HFF-Myc (cell line): ENCODE measurements at regions not wholly inside any gene's neighbourhood (a gene's known extent, or its start where the extent isn't known, plus 50 kb on each side); places are given as distances from the start of the nearest gene placed in this dataset.
"Not testable (repeated sequence)": the region's sequence is repeated elsewhere in the genome, so short reads cannot be mapped to it uniquely, and the experiment has no call there.

ENCODE experiments used
- DNase-seq: peaks from one replicate; pipeline ENCODE4 v3.0.0-alpha.2; 2011; ENCODE audit warnings: low read depth; ENCODE audit errors: extremely low read depth
- H3K4me3 ChIP-seq: replicated peaks from 2 replicates; pipeline ENCODE4 v1.5.1; 2011; ENCODE audit warnings: low read depth, mild to moderate bottlenecking, control low read depth, low read length
- CTCF ChIP-seq: IDR thresholded peaks from 2 replicates; pipeline ENCODE4 v1.5.1; 2012; ENCODE audit warnings: mild to moderate bottlenecking, low read depth, low read length, control low read depth; ENCODE audit errors: missing control alignments

- no peak for TF ChIP-seq CTCF
- DNase-seq = no peak
- no peak overlapping the region for H3K4me3 ChIP-seq
Measured at GRCh38 chr17:33572615-33573014, 279.5 kb upstream of the ASIC2 start.

GRCh38 chr17:33574942-33575445, 281.9 kb upstream of the ASIC2 start:
- no peak for DNase-seq

GRCh38 chr17:33579740-33580139, 286.6 kb upstream of the ASIC2 start:
- H3K4me3 ChIP-seq, DNase-seq: not testable (repeated sequence)

More at GRCh38 chr17:33574942-33575445, 281.9 kb upstream of the ASIC2 start:
- TF ChIP-seq CTCF = no peak
- no peak overlapping the region for H3K4me3 ChIP-seq

GRCh38 chr17:33580215-33580614, 287.1 kb upstream of the ASIC2 start:
- DNase-seq = no peak
- H3K4me3 ChIP-seq = no peak overlapping the region
- TF ChIP-seq CTCF = no peak

GRCh38 chr17:33582661-33583060, 289.6 kb upstream of the ASIC2 start:
- no peak for DNase-seq
- no peak overlapping the region for H3K4me3 ChIP-seq
- no peak for TF ChIP-seq CTCF

- H3K4me3 ChIP-seq = no peak overlapping the region
- TF ChIP-seq CTCF = no peak
- DNase-seq = no peak
Measured at GRCh38 chr17:33583518-33584417, 290.7 kb upstream of the ASIC2 start.

GRCh38 chr17:33593991-33594390, 300.9 kb upstream of the ASIC2 start:
- DNase-seq = no peak
- H3K4me3 ChIP-seq = no peak overlapping the region
- no peak for TF ChIP-seq CTCF
